ENCODE measurements at regions not wholly inside any gene's neighbourhood (a gene's known extent, or its start where the extent isn't known, plus 50 kb on each side); places are given as distances from the start of the nearest gene placed in this dataset.

DNA sequence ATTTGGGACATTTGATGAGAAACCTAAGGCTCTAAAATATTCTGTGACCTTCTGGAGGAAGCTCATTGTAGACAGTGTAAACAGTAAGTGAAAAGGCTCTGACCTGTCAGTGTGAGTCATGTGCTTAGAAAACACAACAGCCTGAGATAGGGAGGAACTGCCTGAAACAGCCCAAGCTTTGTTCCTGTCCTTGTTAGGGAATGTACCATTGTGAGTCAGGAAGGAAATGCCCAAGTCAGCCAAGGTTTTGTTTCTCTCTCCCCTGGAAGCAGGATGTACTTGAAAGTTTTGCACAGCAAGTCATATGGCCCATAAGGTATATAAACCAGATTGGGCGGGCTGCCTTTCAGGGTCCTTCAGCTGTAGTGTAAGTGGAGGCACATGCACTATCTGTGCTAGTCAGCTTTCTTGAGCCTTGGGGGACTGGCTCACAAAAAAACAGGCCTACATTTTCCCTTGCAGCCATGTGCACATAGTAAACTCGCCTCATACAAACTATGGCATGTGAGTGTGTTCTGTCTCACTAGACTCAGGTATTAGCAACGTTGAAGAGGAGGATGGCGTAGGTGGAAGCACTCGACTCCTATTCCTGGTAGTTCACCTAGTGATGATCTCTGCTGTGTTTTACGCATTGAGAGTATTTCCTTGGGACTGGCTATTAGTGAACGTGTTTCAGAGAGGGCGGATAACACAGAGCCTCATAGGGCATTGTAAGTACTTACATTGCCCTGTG is 141.2 kb upstream of the KLHL1 start (continued):
- TF ChIP-seq, protein P1, sequence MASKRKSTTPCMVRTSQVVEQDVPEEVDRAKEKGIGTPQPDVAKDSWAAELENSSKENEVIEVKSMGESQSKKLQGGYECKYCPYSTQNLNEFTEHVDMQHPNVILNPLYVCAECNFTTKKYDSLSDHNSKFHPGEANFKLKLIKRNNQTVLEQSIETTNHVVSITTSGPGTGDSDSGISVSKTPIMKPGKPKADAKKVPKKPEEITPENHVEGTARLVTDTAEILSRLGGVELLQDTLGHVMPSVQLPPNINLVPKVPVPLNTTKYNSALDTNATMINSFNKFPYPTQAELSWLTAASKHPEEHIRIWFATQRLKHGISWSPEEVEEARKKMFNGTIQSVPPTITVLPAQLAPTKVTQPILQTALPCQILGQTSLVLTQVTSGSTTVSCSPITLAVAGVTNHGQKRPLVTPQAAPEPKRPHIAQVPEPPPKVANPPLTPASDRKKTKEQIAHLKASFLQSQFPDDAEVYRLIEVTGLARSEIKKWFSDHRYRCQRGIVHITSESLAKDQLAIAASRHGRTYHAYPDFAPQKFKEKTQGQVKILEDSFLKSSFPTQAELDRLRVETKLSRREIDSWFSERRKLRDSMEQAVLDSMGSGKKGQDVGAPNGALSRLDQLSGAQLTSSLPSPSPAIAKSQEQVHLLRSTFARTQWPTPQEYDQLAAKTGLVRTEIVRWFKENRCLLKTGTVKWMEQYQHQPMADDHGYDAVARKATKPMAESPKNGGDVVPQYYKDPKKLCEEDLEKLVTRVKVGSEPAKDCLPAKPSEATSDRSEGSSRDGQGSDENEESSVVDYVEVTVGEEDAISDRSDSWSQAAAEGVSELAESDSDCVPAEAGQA (IDR thresholded peaks at IDR 0.05; ENCODE audit: low read depth): no peak
- TF ChIP-seq, protein P1 (CRISPR knock-in tag; IDR thresholded peaks at IDR 0.05; ENCODE audit: borderline replicate concordance): no peak
- TF ChIP-seq ZNF614 (CRISPR knock-in tag; IDR thresholded peaks at IDR 0.05; ENCODE audit: borderline replicate concordance): 0 out of 2 replicates have a peak, but pooled peaks have one; percentile 28
- no peak for TF ChIP-seq MAFF (IDR thresholded peaks at IDR 0.05; ENCODE audit: low read depth, low read length)
- TF ChIP-seq, protein P2, sequence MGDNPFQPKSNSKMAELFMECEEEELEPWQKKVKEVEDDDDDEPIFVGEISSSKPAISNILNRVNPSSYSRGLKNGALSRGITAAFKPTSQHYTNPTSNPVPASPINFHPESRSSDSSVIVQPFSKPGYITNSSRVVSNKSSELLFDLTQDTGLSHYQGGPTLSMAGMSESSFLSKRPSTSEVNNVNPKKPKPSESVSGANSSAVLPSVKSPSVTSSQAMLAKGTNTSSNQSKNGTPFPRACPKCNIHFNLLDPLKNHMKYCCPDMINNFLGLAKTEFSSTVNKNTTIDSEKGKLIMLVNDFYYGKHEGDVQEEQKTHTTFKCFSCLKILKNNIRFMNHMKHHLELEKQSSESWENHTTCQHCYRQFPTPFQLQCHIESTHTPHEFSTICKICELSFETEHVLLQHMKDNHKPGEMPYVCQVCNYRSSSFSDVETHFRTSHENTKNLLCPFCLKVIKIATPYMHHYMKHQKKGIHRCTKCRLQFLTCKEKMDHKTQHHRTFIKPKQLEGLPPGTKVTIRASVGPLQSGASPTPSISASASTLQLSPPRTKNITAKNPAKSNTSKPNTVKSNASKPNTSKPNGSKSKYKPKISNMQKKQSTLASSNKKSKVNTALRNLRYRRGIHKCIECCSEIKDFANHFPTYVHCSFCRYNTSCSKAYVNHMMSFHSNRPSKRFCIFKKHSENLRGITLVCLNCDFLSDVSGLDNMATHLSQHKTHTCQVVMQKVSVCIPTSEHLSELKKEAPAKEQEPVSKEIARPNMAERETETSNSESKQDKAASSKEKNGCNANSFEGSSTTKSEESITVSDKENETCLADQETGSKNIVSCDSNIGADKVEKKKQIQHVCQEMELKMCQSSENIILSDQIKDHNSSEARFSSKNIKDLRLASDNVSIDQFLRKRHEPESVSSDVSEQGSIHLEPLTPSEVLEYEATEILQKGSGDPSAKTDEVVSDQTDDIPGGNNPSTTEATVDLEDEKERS (CRISPR knock-in tag; IDR thresholded peaks at IDR 0.05): no peak
- TF ChIP-seq, protein P3, sequence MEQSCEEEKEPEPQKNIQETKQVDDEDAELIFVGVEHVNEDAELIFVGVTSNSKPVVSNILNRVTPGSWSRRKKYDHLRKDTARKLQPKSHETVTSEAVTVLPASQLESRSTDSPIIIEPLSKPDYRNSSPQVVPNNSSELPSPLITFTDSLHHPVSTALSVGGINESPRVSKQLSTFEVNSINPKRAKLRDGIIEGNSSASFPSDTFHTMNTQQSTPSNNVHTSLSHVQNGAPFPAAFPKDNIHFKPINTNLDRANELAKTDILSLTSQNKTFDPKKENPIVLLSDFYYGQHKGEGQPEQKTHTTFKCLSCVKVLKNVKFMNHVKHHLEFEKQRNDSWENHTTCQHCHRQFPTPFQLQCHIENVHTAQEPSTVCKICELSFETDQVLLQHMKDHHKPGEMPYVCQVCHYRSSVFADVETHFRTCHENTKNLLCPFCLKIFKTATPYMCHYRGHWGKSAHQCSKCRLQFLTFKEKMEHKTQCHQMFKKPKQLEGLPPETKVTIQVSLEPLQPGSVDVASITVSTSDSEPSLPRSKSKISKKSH (CRISPR knock-in tag; IDR thresholded peaks at IDR 0.05; ENCODE audit: borderline replicate concordance): no peak
- TF ChIP-seq, protein P4, sequence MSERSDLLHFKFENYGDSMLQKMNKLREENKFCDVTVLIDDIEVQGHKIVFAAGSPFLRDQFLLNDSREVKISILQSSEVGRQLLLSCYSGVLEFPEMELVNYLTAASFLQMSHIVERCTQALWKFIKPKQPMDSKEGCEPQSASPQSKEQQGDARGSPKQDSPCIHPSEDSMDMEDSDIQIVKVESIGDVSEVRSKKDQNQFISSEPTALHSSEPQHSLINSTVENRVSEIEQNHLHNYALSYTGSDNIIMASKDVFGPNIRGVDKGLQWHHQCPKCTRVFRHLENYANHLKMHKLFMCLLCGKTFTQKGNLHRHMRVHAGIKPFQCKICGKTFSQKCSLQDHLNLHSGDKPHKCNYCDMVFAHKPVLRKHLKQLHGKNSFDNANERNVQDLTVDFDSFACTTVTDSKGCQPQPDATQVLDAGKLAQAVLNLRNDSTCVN (CRISPR knock-in tag; IDR thresholded peaks at IDR 0.05; ENCODE audit: borderline replicate concordance): no peak
- TF ChIP-seq CAMTA2 (CRISPR knock-in tag; IDR thresholded peaks at IDR 0.05; ENCODE audit: borderline replicate concordance): no peak
- TF ChIP-seq LCORL (IDR thresholded peaks at IDR 0.05): no peak
- no peak for TF ChIP-seq LCORL (CRISPR knock-in tag; IDR thresholded peaks at IDR 0.05)
- no peak for TF ChIP-seq HOXA7 (CRISPR knock-in tag; IDR thresholded peaks at IDR 0.05)
- no peak for TF ChIP-seq ZNF652 (CRISPR knock-in tag; IDR thresholded peaks at IDR 0.05; ENCODE audit: borderline replicate concordance, low read depth)
